ENCODE measurements at regions not wholly inside any gene's neighbourhood (a gene's known extent, or its start where the extent isn't known, plus 50 kb on each side); places are given as distances from the start of the nearest gene placed in this dataset.

DNA sequence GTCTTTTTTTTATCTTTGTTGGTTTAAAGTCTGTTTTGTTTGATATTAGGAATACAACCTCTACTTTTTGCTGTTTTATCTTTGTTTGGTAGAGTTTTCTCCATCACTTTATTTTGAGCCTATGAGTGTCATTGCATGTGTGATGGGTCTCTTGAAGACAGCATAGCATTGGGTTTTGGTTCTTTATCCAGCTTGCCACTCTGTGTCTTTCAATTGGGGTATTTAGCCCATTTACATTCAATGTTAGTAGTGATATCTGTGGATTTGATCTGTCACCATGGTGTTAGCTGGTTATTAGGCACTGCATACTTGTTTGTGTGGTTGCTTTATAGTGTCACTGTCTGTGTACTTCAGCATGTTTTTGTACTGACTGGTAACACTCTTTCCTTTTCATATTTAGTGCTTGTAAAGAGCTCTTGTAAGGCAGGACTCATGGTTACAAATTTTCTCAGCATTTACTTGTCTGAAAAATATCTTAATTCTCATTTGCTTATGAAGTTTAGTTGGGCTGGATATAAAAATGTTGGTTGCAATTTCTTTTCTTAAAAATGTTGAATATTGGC is 845.5 kb downstream of the TLE4 start:
- in situ Hi-C loops (cut with HindIII; ENCODE audit: low pct_ligation_motif_present, low pct_unique_long_range_greater_than_20kb, low sequenced_read_pairs): no loop called here
- DNase-seq: no peak

DNA sequence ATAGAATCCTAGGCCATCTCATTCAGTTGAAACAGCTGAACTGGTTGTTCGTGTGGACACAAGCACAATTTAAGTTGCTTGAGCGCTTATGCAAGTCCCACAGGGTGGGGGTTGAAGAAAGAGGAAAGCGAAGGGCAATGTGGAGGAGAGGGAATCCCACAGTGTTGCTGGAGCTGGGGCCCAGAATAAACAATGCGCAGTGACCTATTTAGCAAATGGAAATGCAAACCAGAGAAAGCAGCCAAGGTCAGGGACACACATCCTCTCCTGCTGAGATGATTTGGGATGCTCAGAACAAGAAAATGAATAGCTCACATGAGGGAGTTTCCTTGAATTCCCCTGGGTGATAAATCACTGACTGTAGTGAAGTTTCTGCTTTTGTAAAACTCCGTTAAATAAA is 838.3 kb downstream of the TLE4 start:
- in situ Hi-C loops (cut with HindIII; ENCODE audit: low pct_ligation_motif_present, low pct_unique_long_range_greater_than_20kb, low sequenced_read_pairs): no loop called here
- DNase-seq: no peak

DNA sequence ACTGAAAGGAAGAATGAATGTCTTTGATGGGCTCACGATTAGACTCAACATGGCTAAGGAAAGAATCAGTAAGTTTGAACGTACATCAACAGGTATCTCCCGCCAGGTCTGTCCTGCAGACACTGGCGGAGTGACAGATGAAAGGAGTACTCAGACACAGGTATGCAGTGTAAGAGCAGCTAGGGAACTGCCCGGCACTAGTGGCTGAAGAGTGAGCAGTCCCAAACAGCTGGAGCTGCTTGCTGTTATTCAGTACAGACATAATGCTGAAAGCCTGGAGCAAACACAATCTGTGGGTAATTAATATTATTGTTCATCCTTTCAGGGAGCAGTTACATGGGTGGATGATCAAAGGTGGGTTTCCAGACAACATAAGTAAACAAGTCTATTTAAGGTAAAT is 835.5 kb downstream of the TLE4 start:
- no peak for DNase-seq
- in situ Hi-C loops (cut with HindIII; ENCODE audit: low pct_ligation_motif_present, low pct_unique_long_range_greater_than_20kb, low sequenced_read_pairs): no loop called here

DNA sequence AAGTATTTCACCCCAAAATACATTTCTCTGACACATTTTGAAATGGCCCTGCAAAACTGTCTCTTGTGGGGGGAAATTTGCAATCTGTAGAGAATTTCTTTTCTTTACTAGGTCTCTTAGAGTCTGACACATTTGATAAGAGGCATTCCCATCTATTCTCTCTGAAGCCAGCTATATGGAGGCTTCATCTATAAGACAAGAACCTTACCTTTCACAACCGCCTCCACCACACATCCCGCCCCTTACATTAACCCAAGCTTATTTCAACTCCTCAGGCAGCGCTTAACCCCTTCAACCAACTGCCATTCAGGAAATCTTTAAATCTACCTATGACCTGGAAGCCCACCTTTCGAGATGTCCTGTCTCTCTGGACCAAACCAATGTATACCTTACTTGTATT is 829.5 kb downstream of the TLE4 start:
- DNase-seq: no peak
- in situ Hi-C loops (cut with HindIII; ENCODE audit: low pct_ligation_motif_present, low pct_unique_long_range_greater_than_20kb, low sequenced_read_pairs): no loop called here

DNA sequence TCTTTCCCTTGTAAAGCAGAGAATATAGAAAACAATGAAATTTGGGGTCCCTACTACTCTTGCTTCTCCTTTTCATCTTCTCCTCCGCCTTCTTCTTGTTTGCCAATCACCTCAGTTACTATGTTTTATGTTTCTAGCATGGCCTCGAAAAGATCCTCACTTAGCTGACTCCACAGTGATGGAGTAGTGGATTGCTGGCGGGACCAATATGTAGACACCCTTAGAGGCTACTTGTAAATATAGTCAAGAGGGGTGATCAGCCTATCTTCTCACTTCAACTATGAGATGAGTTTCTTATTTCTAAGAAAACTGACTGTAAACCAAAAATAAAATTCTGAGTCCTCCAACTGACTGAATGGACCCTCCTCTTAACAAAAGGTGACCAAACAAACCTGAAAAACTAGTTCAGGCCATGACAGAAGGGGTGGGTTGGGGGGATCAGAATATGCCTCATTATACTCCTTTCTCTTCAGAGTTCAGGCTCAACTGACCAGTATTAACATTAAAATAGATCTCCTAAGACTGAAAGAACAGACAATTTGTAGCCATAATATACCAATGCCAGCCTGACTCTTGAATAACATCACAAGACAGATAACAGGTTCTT is 829.0 kb downstream of the TLE4 start:
- DNase-seq: no peak
- in situ Hi-C loops (cut with HindIII; ENCODE audit: low pct_ligation_motif_present, low pct_unique_long_range_greater_than_20kb, low sequenced_read_pairs): no loop called here

DNA sequence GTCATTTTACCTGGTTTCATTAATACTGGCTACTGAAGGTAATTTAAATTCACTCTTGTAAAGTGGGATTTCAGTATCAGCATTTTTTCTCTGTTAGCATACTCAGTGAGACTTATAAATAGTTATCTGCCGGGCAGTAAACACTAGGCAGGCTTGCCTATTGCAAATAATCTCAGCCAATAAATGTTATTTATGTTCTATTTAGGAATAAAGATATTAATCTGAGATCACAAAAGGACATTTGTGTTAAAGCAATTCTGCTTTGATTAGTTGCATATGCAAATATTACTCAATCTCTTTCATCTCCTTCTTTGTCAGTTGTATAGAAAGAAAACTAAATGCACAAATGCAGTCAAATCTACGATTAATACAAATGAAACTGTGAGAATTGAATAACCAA is 827.8 kb downstream of the TLE4 start:
- no peak for DNase-seq
- in situ Hi-C loops (cut with HindIII; ENCODE audit: low pct_ligation_motif_present, low pct_unique_long_range_greater_than_20kb, low sequenced_read_pairs): no loop called here

DNA sequence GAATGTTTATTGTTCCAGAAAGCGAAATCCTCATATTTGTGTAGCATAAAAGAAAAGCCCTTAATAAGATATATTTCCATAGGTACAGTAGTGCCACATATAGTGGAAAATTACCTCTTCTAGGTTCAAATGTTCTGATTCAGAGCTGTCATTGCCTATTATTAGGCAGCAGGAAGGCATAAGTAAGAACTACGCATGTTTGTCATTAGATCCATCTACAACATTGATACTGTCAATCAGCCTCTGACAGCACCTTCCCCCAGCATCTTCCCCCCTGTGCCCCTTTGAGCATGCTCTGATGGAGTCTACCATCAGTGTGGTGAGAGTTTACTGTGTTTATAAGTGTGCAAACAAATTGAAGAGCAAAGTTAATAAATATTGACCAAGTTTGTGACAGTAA is 816.1 kb downstream of the TLE4 start:
- no peak for DNase-seq
- in situ Hi-C loops (cut with HindIII; ENCODE audit: low pct_ligation_motif_present, low pct_unique_long_range_greater_than_20kb, low sequenced_read_pairs): no loop called here

DNA sequence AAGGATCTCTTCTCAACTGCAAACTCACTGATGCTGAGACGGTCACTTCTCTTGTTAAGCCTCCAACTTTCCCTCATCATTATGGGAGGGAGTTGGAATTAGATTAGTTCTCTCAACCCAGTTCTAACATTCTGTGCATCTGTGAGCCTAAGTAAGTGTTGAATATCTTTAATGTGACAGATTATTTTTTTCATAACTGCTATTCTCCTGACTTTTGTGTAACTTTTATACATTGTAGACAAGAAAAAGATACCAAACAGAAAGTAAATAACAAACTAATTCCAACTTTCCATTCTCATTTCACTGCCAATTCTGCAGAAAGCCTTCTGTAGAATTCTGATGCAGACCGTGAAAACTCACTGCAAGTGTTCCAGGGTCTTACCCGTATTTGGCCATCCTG is 813.5 kb downstream of the TLE4 start:
- in situ Hi-C loops (cut with HindIII; ENCODE audit: low pct_ligation_motif_present, low pct_unique_long_range_greater_than_20kb, low sequenced_read_pairs): no loop called here

DNA sequence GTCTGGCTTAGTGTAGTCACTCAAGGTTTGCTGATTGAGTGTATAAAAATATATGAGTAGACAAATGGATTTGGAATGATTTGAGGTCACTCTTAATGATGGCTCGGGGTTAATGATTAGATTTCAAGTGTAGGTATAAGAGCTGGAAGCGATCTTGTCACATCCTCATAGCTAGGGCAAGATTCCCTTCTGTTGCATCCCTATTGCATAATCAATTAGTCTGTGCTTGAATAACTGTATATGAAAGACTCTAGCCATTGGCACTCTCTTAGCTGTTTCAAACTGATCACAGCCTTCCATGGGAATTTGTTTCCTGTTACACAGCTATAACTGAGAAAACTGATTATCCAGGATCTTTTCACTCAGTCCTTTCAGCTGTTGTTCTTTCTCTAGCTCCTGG is 811.6 kb downstream of the TLE4 start:
- in situ Hi-C loops (cut with HindIII; ENCODE audit: low pct_ligation_motif_present, low pct_unique_long_range_greater_than_20kb, low sequenced_read_pairs): no loop called here
- no peak for DNase-seq

More for the DNA sequence above, 813.5 kb downstream of the TLE4 start:
- no peak for DNase-seq

DNA sequence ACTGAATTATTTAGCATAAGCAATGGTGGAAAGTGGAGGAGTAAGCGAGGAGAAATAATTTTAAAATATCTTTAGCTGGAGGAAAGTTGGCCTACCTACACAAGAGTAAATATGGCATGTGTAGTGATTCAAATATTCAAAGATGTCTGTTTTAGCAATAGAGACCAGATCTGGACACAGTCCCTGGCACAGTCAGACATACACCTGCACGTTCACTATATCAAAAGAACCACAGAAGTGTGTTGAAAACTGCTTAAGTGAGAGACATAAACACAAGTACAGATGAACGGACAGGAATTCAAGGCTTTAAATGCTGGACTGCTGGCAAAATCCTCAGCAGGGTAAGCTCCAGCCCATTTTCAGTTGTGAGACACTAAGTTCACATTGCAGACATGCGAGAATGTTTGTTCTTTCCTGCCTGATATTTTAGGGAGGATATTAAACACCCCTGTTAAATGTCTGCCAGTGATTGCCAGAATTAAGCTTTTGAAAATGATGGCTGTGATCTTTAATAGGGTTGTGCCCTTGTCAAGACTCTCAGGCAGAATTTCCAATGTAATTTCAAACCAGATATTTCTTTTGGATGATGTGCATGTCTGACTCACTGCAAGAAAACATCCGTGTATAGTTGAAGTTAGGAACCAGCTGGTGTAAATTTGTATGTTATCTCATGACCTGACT is 810.6 kb downstream of the TLE4 start:
- no peak for DNase-seq
- in situ Hi-C loops (cut with HindIII; ENCODE audit: low pct_ligation_motif_present, low pct_unique_long_range_greater_than_20kb, low sequenced_read_pairs): no loop called here

DNA sequence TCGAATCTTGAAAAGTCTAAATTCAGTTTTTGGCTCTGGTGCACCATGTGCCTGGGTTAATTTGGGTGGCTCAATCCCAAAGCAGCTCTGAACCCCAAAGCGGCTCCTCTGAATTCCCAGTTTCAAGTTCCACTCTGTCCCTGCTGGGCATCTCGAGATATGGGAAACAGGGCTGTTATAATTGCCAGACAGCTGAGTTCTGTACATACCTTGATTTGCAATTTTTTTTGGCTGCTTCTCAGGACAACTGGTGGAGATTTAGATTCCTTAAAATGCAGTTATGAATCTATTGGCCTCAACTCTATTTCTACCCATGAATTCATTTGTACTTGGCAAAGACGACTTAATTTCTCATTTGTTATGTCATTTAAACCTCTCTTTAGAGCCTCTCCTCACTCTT is 808.5 kb downstream of the TLE4 start:
- DNase-seq: no peak
- in situ Hi-C loops (cut with HindIII; ENCODE audit: low pct_ligation_motif_present, low pct_unique_long_range_greater_than_20kb, low sequenced_read_pairs): no loop called here

DNA sequence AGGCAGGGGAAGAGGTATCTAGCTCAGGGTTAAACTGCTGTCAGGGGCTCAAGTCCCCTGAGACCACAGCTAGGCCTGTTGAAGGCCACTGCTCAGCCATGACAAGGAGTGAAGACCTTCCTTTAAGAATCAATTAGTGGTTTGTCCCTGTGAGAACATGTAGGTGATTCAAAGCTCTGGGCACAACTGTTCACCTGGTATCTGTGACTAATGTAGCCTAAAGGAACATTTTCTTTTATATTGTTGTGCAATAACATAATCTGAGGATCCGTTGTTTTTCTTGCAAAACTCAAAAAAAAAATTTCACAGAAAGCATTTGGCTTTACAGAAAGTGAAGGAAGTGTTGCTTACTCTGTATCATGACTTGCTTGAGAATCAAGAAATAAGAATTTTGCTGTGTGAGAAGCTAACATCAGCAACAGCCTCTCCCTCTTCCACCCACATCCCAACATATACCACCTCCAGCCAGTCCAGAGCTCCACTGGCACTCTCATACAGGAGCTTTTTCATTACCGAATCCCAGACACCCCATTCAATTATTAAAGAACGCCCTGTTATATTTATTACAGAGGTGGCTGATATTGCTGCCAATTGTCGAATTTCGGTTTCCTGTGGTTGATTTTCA is 807.0 kb downstream of the TLE4 start:
- no peak for DNase-seq
- in situ Hi-C loops (cut with HindIII; ENCODE audit: low pct_ligation_motif_present, low pct_unique_long_range_greater_than_20kb, low sequenced_read_pairs): no loop called here

DNA sequence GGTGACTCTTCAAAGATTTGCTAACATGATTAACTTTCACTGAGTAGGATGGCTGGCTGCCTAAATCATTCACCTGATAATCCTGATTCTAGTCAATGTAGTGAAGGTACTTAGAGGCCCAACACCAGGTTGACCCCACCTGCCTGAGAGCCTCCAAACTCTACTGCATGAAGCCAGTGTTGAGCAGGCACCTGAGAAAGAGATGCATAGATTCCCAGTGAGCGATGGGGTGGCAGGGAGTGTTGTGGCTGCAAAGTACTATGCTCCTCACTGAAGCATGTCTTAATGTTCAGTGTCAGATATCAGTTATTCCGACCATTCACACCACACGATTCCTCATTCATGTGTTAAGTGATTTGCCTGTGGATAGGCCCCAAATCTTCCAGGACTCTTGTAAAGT is 804.4 kb downstream of the TLE4 start:
- in situ Hi-C loops (cut with HindIII; ENCODE audit: low pct_ligation_motif_present, low pct_unique_long_range_greater_than_20kb, low sequenced_read_pairs): no loop called here

DNA sequence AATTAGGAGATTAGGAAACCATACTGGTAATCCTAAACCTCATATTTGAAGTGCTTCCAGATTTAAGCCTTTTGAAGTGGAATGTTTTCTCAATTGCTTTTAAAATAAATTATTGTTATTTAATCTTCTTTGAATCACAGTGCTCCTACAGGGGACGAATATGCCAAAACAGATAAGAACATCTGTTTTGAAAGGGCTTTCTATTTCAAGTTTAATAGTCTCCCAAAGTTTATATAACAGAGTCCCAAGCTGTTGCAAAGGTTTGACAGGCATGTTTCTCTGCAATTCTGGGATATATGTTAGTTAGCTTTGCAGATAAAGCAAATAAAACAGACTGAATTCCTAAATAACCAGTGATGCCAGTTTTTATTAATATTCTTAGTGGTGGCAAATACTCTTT is 803.7 kb downstream of the TLE4 start:
- in situ Hi-C loops (cut with HindIII; ENCODE audit: low pct_ligation_motif_present, low pct_unique_long_range_greater_than_20kb, low sequenced_read_pairs): no loop called here
- no peak for DNase-seq

More for the DNA sequence above, 804.4 kb downstream of the TLE4 start:
- DNase-seq: no peak

DNA sequence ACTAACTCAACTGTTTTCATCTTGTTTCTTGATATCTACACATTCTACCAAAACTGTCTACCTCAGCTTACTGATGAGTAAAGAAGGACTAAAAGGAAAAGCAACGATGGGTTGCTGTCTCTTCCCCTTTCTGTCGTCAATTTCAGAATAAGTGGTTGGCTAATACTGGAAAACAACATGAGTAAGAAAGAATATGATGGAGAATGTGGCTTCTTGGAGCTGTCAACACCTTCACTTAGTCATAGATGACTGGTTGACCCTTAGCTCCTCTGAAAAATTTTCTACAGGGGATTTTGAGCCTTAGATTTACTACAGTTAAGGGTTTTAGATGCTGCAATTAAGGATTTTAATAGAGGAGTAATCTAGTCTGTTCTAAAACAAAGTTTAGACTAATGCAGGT is 797.9 kb downstream of the TLE4 start:
- in situ Hi-C loops (cut with HindIII; ENCODE audit: low pct_ligation_motif_present, low pct_unique_long_range_greater_than_20kb, low sequenced_read_pairs): no loop called here

DNA sequence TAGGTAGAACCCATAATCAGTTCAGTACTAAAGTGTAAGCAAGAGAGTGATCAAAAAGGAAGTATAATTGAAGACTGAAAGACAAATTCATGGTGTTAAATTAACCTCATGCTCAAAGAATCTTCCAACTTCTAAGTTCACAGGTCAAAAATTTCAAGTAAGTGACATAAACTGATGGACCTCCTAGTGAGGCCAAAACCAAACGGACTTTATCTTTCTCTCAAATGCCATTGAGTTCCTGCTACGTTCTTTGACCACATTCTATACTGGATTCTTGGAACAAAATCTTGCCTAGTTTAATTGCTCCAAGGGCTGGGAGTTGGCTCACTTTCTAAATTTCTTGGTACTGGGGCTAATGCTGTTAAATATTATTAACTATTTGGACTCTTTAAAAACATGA is 794.9 kb downstream of the TLE4 start:
- DNase-seq: no peak
- in situ Hi-C loops (cut with HindIII; ENCODE audit: low pct_ligation_motif_present, low pct_unique_long_range_greater_than_20kb, low sequenced_read_pairs): no loop called here

More for the DNA sequence above, 797.9 kb downstream of the TLE4 start:
- no peak for DNase-seq

DNA sequence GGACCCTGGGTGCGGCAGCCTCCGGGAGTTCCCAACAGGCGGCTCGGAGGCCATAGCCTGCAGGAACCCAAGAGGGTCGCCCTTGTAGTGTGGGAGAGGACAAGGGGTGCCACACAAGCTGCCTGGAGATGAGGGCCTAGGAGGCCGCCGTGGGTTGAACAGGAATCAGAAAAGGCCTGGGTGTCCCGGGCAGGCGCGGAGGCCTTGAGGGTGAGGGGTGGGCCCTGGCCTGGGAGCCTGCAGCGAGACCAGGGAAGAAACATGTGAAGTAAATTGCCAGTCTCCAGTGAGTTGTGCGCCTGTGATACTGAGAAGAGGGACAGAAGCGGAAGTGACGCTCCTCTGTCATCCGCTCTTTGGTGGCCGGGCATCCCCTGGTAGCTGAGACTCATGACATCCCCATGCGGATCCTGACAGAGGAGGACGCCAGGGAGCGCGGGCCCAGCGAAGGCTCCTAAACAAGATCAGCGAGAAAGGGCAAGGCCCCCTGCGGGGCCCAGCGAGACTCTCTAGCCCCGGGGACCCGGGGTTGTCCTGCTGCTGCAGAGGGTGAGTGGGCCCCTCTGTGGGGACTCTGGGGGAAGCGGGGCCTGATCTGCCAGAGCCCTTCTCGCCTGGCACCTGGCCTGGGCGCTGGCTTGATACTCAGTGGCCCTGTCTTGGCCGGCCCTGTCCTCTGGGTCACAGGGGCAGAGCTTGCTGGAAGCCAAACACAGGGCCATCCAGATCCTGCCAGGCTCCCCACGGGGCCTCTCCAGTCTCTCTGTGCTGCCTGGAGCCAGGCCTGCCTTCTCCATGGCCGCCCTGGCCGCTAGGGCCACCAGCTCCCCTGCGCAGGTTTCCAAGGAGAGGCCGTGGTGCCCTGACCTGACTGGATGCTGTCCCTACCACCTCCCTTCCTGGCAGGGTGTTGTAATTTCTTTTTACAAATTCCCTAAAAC is 788.4 kb downstream of the TLE4 start:
- in situ Hi-C loops (cut with HindIII; ENCODE audit: low pct_ligation_motif_present, low pct_unique_long_range_greater_than_20kb, low sequenced_read_pairs): no loop called here
- DNase-seq: no peak

DNA sequence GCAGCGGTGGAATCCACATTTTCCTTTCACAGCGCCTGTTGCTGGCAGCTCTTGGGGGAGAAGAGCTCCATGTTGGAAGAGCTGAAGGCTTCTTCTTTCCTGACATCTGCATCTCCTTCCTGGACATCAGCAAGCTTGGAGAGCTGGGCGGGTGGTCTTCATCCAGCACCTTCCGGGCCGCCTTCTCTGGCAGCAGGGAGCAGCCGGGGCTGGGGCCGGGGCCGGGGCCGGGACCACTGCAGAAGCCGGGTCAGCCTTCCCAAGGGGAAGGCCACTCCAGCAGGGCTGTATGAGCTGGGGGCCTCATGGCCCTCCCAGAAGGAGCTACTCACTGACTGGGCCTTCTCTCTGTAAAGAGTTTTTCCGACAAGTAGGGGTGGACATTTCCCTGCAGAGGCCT is 787.5 kb downstream of the TLE4 start:
- no peak for DNase-seq
- in situ Hi-C loops (cut with HindIII; ENCODE audit: low pct_ligation_motif_present, low pct_unique_long_range_greater_than_20kb, low sequenced_read_pairs): no loop called here

DNA sequence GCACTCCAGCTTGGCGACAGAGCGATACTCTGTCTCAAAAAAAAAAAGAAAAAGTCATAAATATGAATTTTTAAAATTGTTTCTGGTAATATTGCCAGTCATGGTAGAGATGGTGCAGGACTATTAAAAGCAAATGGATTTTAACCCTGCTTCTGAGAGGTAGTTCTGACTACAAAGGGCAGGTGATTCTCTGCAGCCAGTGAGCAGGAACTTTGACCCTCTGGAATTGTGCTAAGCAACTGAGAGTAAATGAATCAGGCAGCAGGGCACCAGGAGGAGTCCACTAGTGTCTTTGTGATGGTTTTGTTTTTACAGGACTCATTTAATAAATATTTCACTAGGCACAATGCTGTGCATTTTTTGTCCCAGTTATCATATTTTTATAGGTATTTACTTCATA is 781.2 kb downstream of the TLE4 start:
- no peak for DNase-seq
- in situ Hi-C loops (cut with HindIII; ENCODE audit: low pct_ligation_motif_present, low pct_unique_long_range_greater_than_20kb, low sequenced_read_pairs): no loop called here
